ENCODE measurements at regions not wholly inside any gene's neighbourhood (a gene's known extent, or its start where the extent isn't known, plus 50 kb on each side); places are given as distances from the start of the nearest gene placed in this dataset.

DNA sequence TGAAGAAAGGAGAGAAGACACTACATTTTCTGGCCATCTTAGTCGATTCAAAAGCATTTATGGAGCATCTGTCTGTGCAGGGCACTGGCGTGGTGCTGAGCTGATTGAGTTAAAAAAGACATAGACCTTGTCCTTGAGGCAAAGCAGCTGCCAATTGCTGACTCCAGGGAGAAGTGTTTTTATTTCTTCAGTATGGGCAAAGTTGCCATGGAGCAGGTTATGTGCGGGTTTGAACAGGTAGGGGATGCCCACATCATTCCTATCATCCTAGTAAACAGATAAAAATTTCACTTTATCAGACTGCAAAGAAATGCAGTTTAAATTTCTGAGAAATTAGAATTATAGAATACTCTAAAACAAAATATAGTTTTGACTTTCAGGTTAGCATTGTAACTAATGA lies 125.8 kb downstream of the NUP35 start:
- H3K27ac ChIP-seq (ENCODE audit: low read length): no peak overlapping the region
- H3K9me3 ChIP-seq (ENCODE audit: insufficient read depth, low read depth, low read length): no peaks in the 10 kb centered on the region
- H3K27me3 ChIP-seq (ENCODE audit: insufficient read depth, low read length): no peaks in the 10 kb centered on the region
- H3K4me3 ChIP-seq (ENCODE audit: low read length): no peak overlapping the region
- H3K4me1 ChIP-seq (ENCODE audit: insufficient read depth, low read length): no peaks in the 10 kb centered on the region
- no peak overlapping the region for H3K9ac ChIP-seq (ENCODE audit: low read depth, low read length)
- no peaks in the 10 kb centered on the region for H3K36me3 ChIP-seq (ENCODE audit: insufficient read depth, low read depth, low read length)

GRCh38 chr2:183250472-183250871 lies 126.2 kb downstream of the NUP35 start:
- no peaks in the 10 kb centered on the region for H3K36me3 ChIP-seq (ENCODE audit: insufficient read depth, low read depth, low read length)
- no peak overlapping the region for H3K9ac ChIP-seq (ENCODE audit: low read depth, low read length)
- no peak overlapping the region for H3K27ac ChIP-seq (ENCODE audit: low read length)
- no peaks in the 10 kb centered on the region for H3K4me1 ChIP-seq (ENCODE audit: insufficient read depth, low read length)
- no peak overlapping the region for H3K4me3 ChIP-seq (ENCODE audit: low read length)
- H3K27me3 ChIP-seq (ENCODE audit: insufficient read depth, low read length): no peaks in the 10 kb centered on the region
- no peaks in the 10 kb centered on the region for H3K9me3 ChIP-seq (ENCODE audit: insufficient read depth, low read depth, low read length)

- Histone ChIP-seq H3K27ac (ENCODE audit: low read length) (no peak overlapping the region), H3K4me1 (ENCODE audit: insufficient read depth, low read length) (0 out of 2 replicates have a peak, but pooled peaks cover 3% of the 10 kb centered on the region), H3K4me3 (ENCODE audit: low read length) (no peak overlapping the region), H3K9me3 (ENCODE audit: insufficient read depth, low read depth, low read length) (no peaks in the 10 kb centered on the region), H3K9ac (ENCODE audit: low read depth, low read length) (no peak overlapping the region), H3K27me3 (ENCODE audit: insufficient read depth, low read length) (no peaks in the 10 kb centered on the region), H3K36me3 (ENCODE audit: insufficient read depth, low read depth, low read length) (no peaks in the 10 kb centered on the region)
Observed at GRCh38 chr2:183253441-183254130, 129.3 kb downstream of the NUP35 start.

- H3K4me3 ChIP-seq (ENCODE audit: low read length): no peak overlapping the region
- H3K27me3 ChIP-seq (ENCODE audit: insufficient read depth, low read length): no peaks in the 10 kb centered on the region
- H3K36me3 ChIP-seq (ENCODE audit: insufficient read depth, low read depth, low read length): no peaks in the 10 kb centered on the region
- no peak overlapping the region for H3K27ac ChIP-seq (ENCODE audit: low read length)
- H3K4me1 ChIP-seq (ENCODE audit: insufficient read depth, low read length): 0 out of 2 replicates have a peak, but pooled peaks cover 3% of the 10 kb centered on the region
- no peak overlapping the region for H3K9ac ChIP-seq (ENCODE audit: low read depth, low read length)
- H3K9me3 ChIP-seq (ENCODE audit: insufficient read depth, low read depth, low read length): no peaks in the 10 kb centered on the region
Observed at GRCh38 chr2:183255411-183255810, 131.2 kb downstream of the NUP35 start.

GRCh38 chr2:183259921-183260320 lies 135.7 kb downstream of the NUP35 start:
- 0 out of 2 replicates have a peak, but pooled peaks cover 3% of the 10 kb centered on the region for H3K4me1 ChIP-seq (ENCODE audit: insufficient read depth, low read length)
- H3K27ac ChIP-seq (ENCODE audit: low read length): no peak overlapping the region
- no peaks in the 10 kb centered on the region for H3K36me3 ChIP-seq (ENCODE audit: insufficient read depth, low read depth, low read length)
- H3K9me3 ChIP-seq (ENCODE audit: insufficient read depth, low read depth, low read length): no peaks in the 10 kb centered on the region
- no peaks in the 10 kb centered on the region for H3K27me3 ChIP-seq (ENCODE audit: insufficient read depth, low read length)
- no peak overlapping the region for H3K9ac ChIP-seq (ENCODE audit: low read depth, low read length)
- no peak overlapping the region for H3K4me3 ChIP-seq (ENCODE audit: low read length)

- no peaks in the 10 kb centered on the region for H3K27me3 ChIP-seq (ENCODE audit: insufficient read depth, low read length)
- H3K36me3 ChIP-seq (ENCODE audit: insufficient read depth, low read depth, low read length): no peaks in the 10 kb centered on the region
- H3K4me3 ChIP-seq (ENCODE audit: low read length): no peak overlapping the region
- H3K9me3 ChIP-seq (ENCODE audit: insufficient read depth, low read depth, low read length): no peaks in the 10 kb centered on the region
- no peak overlapping the region for H3K9ac ChIP-seq (ENCODE audit: low read depth, low read length)
- no peak overlapping the region for H3K27ac ChIP-seq (ENCODE audit: low read length)
- 0 out of 2 replicates have a peak, but pooled peaks cover 3% of the 10 kb centered on the region for H3K4me1 ChIP-seq (ENCODE audit: insufficient read depth, low read length)
Observed at GRCh38 chr2:183260527-183260926, 136.3 kb downstream of the NUP35 start.

- H3K27me3 ChIP-seq (ENCODE audit: insufficient read depth, low read length): no peaks in the 10 kb centered on the region
- no peak overlapping the region for H3K9ac ChIP-seq (ENCODE audit: low read depth, low read length)
- no peaks in the 10 kb centered on the region for H3K36me3 ChIP-seq (ENCODE audit: insufficient read depth, low read depth, low read length)
- H3K4me3 ChIP-seq (ENCODE audit: low read length): no peak overlapping the region
- H3K9me3 ChIP-seq (ENCODE audit: insufficient read depth, low read depth, low read length): no peaks in the 10 kb centered on the region
- no peak overlapping the region for H3K27ac ChIP-seq (ENCODE audit: low read length)
- no peaks in the 10 kb centered on the region for H3K4me1 ChIP-seq (ENCODE audit: insufficient read depth, low read length)
Observed at GRCh38 chr2:183264890-183265535, 140.8 kb downstream of the NUP35 start.

GRCh38 chr2:183267148-183267827 lies 143.0 kb downstream of the NUP35 start:
- no peak overlapping the region for H3K9ac ChIP-seq (ENCODE audit: low read depth, low read length)
- H3K4me1 ChIP-seq (ENCODE audit: insufficient read depth, low read length): no peaks in the 10 kb centered on the region
- no peak overlapping the region for H3K27ac ChIP-seq (ENCODE audit: low read length)
- no peaks in the 10 kb centered on the region for H3K27me3 ChIP-seq (ENCODE audit: insufficient read depth, low read length)
- H3K4me3 ChIP-seq (ENCODE audit: low read length): no peak overlapping the region
- H3K9me3 ChIP-seq (ENCODE audit: insufficient read depth, low read depth, low read length): no peaks in the 10 kb centered on the region
- H3K36me3 ChIP-seq (ENCODE audit: insufficient read depth, low read depth, low read length): no peaks in the 10 kb centered on the region

- H3K36me3 ChIP-seq (ENCODE audit: insufficient read depth, low read depth, low read length): no peaks in the 10 kb centered on the region
- H3K27me3 ChIP-seq (ENCODE audit: insufficient read depth, low read length): no peaks in the 10 kb centered on the region
Observed at GRCh38 chr2:183269956-183270355, 145.7 kb downstream of the NUP35 start.

GRCh38 chr2:183283209-183283608 lies 159.0 kb downstream of the NUP35 start:
- Histone ChIP-seq H3K27ac (ENCODE audit: low read length) (no peak overlapping the region), H3K9ac (ENCODE audit: low read depth, low read length) (no peak overlapping the region), H3K4me3 (ENCODE audit: low read length) (no peak overlapping the region), H3K36me3 (ENCODE audit: insufficient read depth, low read depth, low read length) (no peaks in the 10 kb centered on the region), H3K9me3 (ENCODE audit: insufficient read depth, low read depth, low read length) (no peaks in the 10 kb centered on the region), H3K4me1 (ENCODE audit: insufficient read depth, low read length) (no peaks in the 10 kb centered on the region), H3K27me3 (ENCODE audit: insufficient read depth, low read length) (peaks cover 7% of the 10 kb centered on the region; the same call in 1 of the 2 replicates)

More at GRCh38 chr2:183269956-183270355, 145.7 kb downstream of the NUP35 start:
- no peak overlapping the region for H3K27ac ChIP-seq (ENCODE audit: low read length)
- no peaks in the 10 kb centered on the region for H3K9me3 ChIP-seq (ENCODE audit: insufficient read depth, low read depth, low read length)
- no peak overlapping the region for H3K9ac ChIP-seq (ENCODE audit: low read depth, low read length)
- no peaks in the 10 kb centered on the region for H3K4me1 ChIP-seq (ENCODE audit: insufficient read depth, low read length)
- no peak overlapping the region for H3K4me3 ChIP-seq (ENCODE audit: low read length)

DNA sequence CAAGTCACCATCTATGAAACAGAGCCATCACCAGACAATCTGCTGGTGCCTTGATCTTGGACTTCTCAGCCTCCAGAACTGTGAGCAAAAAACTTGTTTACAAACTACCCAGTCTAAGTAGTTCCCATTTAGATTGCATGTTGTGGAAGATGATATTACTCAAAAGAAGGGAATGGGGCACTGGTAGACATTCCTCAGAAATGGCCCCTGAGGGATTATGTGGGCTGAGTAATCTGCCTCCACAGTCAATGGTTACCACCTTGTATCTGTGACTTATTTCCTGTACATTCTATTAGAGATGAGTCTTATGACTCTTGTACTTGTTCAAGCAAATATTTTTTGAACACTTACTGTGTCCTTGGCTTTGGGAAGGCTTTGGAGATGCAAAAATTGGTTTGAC lies 160.4 kb downstream of the NUP35 start:
- Histone ChIP-seq H3K36me3 (ENCODE audit: insufficient read depth, low read depth, low read length) (no peaks in the 10 kb centered on the region), H3K27me3 (ENCODE audit: insufficient read depth, low read length) (peaks cover 15% of the 10 kb centered on the region; the same call in 1 of the 2 replicates), H3K4me3 (ENCODE audit: low read length) (no peak overlapping the region), H3K4me1 (ENCODE audit: insufficient read depth, low read length) (no peaks in the 10 kb centered on the region), H3K27ac (ENCODE audit: low read length) (no peak overlapping the region), H3K9ac (ENCODE audit: low read depth, low read length) (no peak overlapping the region), H3K9me3 (ENCODE audit: insufficient read depth, low read depth, low read length) (no peaks in the 10 kb centered on the region)

GRCh38 chr2:183291436-183291835 lies 167.2 kb downstream of the NUP35 start:
- H3K36me3 ChIP-seq (ENCODE audit: insufficient read depth, low read depth, low read length): no peaks in the 10 kb centered on the region
- H3K27me3 ChIP-seq (ENCODE audit: insufficient read depth, low read length): peaks cover 42% of the 10 kb centered on the region
- peaks cover 8% of the 10 kb centered on the region; the same call in 1 of the 2 replicates for H3K4me1 ChIP-seq (ENCODE audit: insufficient read depth, low read length)

More at GRCh38 chr2:183291436-183291835, 167.2 kb downstream of the NUP35 start:
- no peak overlapping the region for H3K4me3 ChIP-seq (ENCODE audit: low read length)
- H3K9me3 ChIP-seq (ENCODE audit: insufficient read depth, low read depth, low read length): no peaks in the 10 kb centered on the region
- no peak overlapping the region for H3K9ac ChIP-seq (ENCODE audit: low read depth, low read length)
- no peak overlapping the region for H3K27ac ChIP-seq (ENCODE audit: low read length)
